ENCODE measurements at regions not wholly inside any gene's neighbourhood (a gene's known extent, or its start where the extent isn't known, plus 50 kb on each side); places are given as distances from the start of the nearest gene placed in this dataset.
A peak's percentile ranks its signal among the peaks of the same experiment; 100 is the strongest.

DNA sequence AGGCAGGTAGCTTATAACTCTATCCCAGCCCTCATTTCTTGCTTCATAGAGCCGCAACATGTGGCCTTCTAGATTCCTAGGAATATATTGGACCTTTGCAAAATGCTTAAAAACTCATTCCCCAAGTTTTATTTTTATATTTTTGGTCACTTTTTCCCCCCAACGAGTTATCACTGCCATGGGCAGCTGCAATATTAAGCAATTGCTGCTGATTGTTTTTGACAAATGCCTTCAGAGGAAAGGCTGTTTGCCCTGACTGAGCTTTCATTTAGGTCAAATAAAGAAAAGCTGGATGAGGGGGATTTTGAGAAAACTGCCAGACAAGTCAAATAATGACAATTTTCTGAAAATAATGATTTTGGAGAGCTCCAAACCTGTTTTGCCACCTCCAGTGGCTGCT is 976.9 kb upstream of the MBL2 start:
- Histone ChIP-seq H3K4me3 (no peak overlapping the region), H3K4me1 (replicated peaks in 1 of 2) (no peaks in the 10 kb centered on the region), H3K27ac (no peak overlapping the region)
- in situ Hi-C loops (cut with MboI; ENCODE audit: low pct_unique_long_range_greater_than_20kb in 2 of 9, low sequenced_read_pairs in 9 of 9, unreplicated experiment in 9 of 9): no loop called here
- ATAC-seq (replicated peaks in 6 of 8): no peak
- WGBS, 10 experiments: 0 to 100% (median 82%) methylated on average over 1 to 2 of the region's 2 CpGs; no CpG with 5 or more reads in 1 of the 10 experiments

GRCh38 chr10:53748319-53748718 is 975.7 kb upstream of the MBL2 start:
- WGBS, 10 experiments: 0 to 100% (median 87%) methylated on average over 1 of the region's 1 CpG
- H3K4me1 ChIP-seq (replicated peaks in 1 of 2): no peaks in the 10 kb centered on the region
- H3K4me3 ChIP-seq: no peak overlapping the region
- no peak for ATAC-seq (replicated peaks in 6 of 8)
- no peak overlapping the region for H3K27ac ChIP-seq
- in situ Hi-C loops (cut with MboI; ENCODE audit: low pct_unique_long_range_greater_than_20kb in 2 of 9, low sequenced_read_pairs in 9 of 9, unreplicated experiment in 9 of 9): no loop called here

DNA sequence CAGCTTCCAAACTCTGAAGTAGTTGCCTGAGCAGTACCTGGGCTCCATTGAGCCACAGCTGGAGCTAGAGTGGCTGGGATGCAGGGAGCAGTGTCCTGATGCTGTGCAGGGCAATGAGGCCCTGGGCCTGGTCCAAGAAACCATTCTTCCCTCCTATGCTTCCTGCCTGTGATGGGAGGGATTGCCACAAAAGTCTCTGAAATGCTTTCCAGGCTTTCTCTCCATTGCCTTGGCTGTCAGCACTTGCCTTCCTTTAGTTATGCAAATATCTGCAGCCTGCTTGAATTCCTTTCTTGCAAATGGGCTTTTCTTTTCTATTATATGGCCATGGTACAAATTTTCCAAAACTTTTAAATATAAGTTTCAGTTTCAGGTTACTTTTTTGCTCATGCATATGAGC is 972.2 kb upstream of the MBL2 start:
- H3K4me3 ChIP-seq: no peak overlapping the region
- H3K27ac ChIP-seq: no peak overlapping the region
- H3K4me1 ChIP-seq (replicated peaks in 1 of 2): no peaks in the 10 kb centered on the region
- in situ Hi-C loops (cut with MboI; ENCODE audit: low pct_unique_long_range_greater_than_20kb in 2 of 9, low sequenced_read_pairs in 9 of 9, unreplicated experiment in 9 of 9): no loop called here
- ATAC-seq (replicated peaks in 6 of 8): peak in 2 of 8 experiments; percentile 63 to 69

DNA sequence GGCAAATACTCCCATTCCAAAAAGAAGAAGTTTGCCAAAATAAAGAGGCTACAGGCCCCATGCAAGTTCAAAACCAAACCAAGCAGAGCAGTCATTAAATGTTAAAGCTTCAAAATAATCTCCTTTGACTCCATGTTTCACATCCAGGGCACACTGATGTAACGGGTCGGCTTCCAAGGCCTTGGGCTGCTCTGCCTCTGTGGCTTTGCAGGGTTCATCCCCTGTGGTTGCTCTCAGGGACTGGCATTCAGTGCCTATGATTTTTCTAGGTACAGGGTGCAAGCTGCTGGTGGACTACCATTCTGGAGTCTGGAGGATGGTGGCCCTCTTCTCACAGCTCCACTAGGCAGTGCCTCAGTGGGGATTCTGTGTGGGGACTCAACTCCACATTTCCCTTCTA is 971.6 kb upstream of the MBL2 start:
- H3K4me1 ChIP-seq (replicated peaks in 1 of 2): no peaks in the 10 kb centered on the region
- in situ Hi-C loops (cut with MboI; ENCODE audit: low pct_unique_long_range_greater_than_20kb in 2 of 9, low sequenced_read_pairs in 9 of 9, unreplicated experiment in 9 of 9): no loop called here
- WGBS, 10 experiments: 30 to 100% (median 76%) methylated on average over 2 of the region's 2 CpGs; no CpG with 5 or more reads in 6 of the 10 experiments
- H3K4me3 ChIP-seq: no peak overlapping the region
- ATAC-seq (replicated peaks in 6 of 8): no peak
- no peak overlapping the region for H3K27ac ChIP-seq

GRCh38 chr10:53737132-53737531 is 964.5 kb upstream of the MBL2 start:
- no peak overlapping the region for H3K4me3 ChIP-seq
- in situ Hi-C loops (cut with MboI; ENCODE audit: low pct_unique_long_range_greater_than_20kb in 2 of 9, low sequenced_read_pairs in 9 of 9, unreplicated experiment in 9 of 9): no loop called here
- H3K4me1 ChIP-seq (replicated peaks in 1 of 2): no peaks in the 10 kb centered on the region
- no peak for ATAC-seq (replicated peaks in 6 of 8)
- H3K27ac ChIP-seq: no peak overlapping the region

DNA sequence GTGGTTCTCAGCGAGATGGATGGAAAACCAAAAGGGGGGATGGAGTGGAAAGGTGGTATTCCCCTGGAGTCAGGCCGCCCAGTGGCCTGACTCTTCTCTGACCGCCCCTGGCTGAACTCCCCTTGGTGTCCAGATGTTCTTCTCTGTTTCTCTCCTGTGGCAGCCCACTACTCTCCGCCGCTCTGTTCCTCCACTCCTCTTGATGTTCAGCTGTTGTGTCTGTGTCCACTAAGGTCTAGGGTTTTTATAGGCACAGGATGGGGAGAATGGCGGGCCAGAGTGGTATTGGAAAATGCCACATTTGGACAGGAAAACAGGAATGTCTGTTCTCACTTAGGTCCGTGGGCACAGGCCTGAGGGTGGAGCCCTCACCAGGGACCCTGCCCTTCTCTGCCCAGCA is 954.3 kb upstream of the MBL2 start:
- in situ Hi-C loops (cut with MboI; ENCODE audit: low pct_unique_long_range_greater_than_20kb in 2 of 9, low sequenced_read_pairs in 9 of 9, unreplicated experiment in 9 of 9): no loop called here
- 0 to 100% (median 91%) methylated on average over 1 to 5 of the region's 7 CpGs; no CpG with 5 or more reads in 4 of the 10 experiments for WGBS, 10 experiments

DNA sequence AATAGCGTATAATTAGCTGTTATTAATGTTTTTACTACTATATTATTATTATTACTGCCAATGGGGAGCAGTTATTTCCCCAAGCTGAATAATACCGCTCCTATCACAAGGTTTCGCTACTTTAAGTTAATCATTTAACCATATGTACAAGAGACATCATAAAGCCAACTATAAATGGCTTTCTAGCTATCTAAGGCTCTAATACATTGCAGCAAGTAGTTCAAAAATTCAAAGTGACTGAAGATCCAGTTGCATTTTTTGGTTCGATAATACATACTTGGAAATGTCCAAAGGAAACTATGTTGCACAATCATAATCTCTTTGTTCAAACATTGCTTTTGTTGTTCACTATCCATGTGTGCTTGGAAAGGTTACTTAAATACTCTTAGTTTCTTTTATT is 952.0 kb upstream of the MBL2 start:
- 21 to 97% (median 89%) methylated on average over 3 to 4 of the region's 4 CpGs for WGBS, 10 experiments
- Histone ChIP-seq H3K27ac (no peak overlapping the region), H3K4me3 (no peak overlapping the region)

More for the DNA sequence above, 954.3 kb upstream of the MBL2 start:
- no peak overlapping the region for H3K27ac ChIP-seq
- no peak overlapping the region for H3K4me3 ChIP-seq
- ATAC-seq (replicated peaks in 6 of 8): no peak
- H3K4me1 ChIP-seq (replicated peaks in 1 of 2): no peaks in the 10 kb centered on the region

DNA sequence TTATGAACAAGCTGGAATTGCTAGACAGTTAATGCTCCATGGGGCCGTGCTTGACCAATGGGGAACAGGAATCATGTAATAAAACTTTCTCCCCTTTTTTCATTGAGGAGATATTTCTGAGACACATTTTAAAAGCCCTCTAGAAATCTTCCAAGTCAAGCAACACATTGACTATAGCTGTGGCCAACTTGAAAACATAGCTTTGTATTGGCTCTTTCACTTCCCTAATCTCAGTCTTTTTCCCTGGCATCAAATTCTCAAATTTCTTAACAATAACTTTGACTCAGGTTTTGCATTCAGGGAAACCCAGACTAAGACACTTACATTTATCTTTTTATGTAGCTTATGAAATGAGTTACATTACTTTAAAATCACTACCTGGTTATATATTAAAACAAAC is 947.1 kb upstream of the MBL2 start:
- in situ Hi-C loops (cut with MboI; ENCODE audit: low pct_unique_long_range_greater_than_20kb in 2 of 9, low sequenced_read_pairs in 9 of 9, unreplicated experiment in 9 of 9): no loop called here
- no peaks in the 10 kb centered on the region for H3K4me1 ChIP-seq (replicated peaks in 1 of 2)
- no peak for ATAC-seq (replicated peaks in 6 of 8)
- no peak overlapping the region for H3K27ac ChIP-seq
- no peak overlapping the region for H3K4me3 ChIP-seq
- 20 to 90% (median 33%) methylated on average over 1 of the region's 1 CpG; no CpG with 5 or more reads in 7 of the 10 experiments for WGBS, 10 experiments

More for the DNA sequence above, 952.0 kb upstream of the MBL2 start:
- in situ Hi-C loops (cut with MboI; ENCODE audit: low pct_unique_long_range_greater_than_20kb in 2 of 9, low sequenced_read_pairs in 9 of 9, unreplicated experiment in 9 of 9): no loop called here
- ATAC-seq (replicated peaks in 6 of 8): no peak
- H3K4me1 ChIP-seq (replicated peaks in 1 of 2): no peaks in the 10 kb centered on the region

- in situ Hi-C loops (cut with MboI; ENCODE audit: low pct_unique_long_range_greater_than_20kb in 2 of 9, low sequenced_read_pairs in 9 of 9, unreplicated experiment in 9 of 9): no loop called here
- 11 to 100% (median 62%) methylated on average over 1 to 3 of the region's 3 CpGs; no CpG with 5 or more reads in 4 of the 10 experiments for WGBS, 10 experiments
- peak in 2 of 8 experiments; percentile 41 to 44 for ATAC-seq (replicated peaks in 6 of 8)
- no peaks in the 10 kb centered on the region for H3K4me1 ChIP-seq (replicated peaks in 1 of 2)
- H3K27ac ChIP-seq: no peak overlapping the region
- H3K4me3 ChIP-seq: no peak overlapping the region
Measured at GRCh38 chr10:53716156-53716555, 943.6 kb upstream of the MBL2 start.

- H3K27ac ChIP-seq: no peak overlapping the region
- ATAC-seq (replicated peaks in 6 of 8): peak in 3 of 8 experiments; percentile 76 to 93 (median 84)
- in situ Hi-C loops (cut with MboI; ENCODE audit: low pct_unique_long_range_greater_than_20kb in 2 of 9, low sequenced_read_pairs in 9 of 9, unreplicated experiment in 9 of 9): no loop called here
- peaks cover 0 to 2% of the 10 kb centered on the region in 2 donors for H3K4me1 ChIP-seq (replicated peaks in 1 of 2)
- H3K4me3 ChIP-seq: no peak overlapping the region
Measured at GRCh38 chr10:53713431-53713830, 940.8 kb upstream of the MBL2 start.

DNA sequence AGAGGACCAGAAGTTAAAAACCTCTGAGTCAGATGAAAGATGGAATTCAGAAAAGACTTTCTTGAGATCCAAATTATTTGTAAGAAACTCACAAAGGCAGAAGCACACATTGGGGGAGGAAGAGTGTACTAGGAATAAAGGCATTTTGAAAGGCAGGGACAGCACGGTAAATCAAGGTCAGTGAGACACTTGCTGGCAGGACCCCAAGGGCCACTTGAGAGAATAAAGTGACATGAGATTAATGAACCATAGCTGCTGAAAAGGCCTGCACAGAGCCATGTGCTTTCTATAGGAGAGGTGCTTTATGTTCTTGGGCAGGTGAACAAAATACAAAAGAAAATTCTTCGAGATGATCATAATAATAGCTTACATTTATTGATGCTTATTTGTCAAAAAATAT is 929.9 kb upstream of the MBL2 start:
- peaks cover 8 to 18% of the 10 kb centered on the region in 2 donors for H3K4me1 ChIP-seq (replicated peaks in 1 of 2)
- in situ Hi-C loops (cut with MboI; ENCODE audit: low pct_unique_long_range_greater_than_20kb in 2 of 9, low sequenced_read_pairs in 9 of 9, unreplicated experiment in 9 of 9): no loop called here
- 0 to 100% (median 38%) methylated on average over 1 to 2 of the region's 2 CpGs; no CpG with 5 or more reads in 2 of the 10 experiments for WGBS, 10 experiments

DNA sequence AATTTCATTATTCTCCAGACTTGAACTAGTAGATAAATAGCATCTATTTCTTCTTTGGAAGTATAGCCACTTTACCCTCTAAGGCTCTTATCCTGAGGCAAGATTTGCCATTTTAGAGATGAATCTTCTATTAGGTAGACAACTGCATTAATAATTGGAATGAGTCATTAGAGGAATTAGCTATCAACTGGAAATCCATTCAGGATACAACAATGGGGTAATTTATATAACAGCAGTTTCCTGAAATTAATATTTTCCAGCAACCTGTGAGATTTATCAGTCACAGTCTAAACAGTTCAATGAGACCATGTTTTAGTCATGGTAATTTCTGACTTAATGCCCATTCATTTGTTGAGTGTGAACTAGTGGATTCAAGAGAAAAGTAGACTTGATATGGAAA is 928.6 kb upstream of the MBL2 start:
- ATAC-seq (replicated peaks in 6 of 8): peak in 3 of 8 experiments; percentile 43 to 63 (median 58)
- Histone ChIP-seq H3K4me1 (replicated peaks in 1 of 2) (peaks cover 8 to 18% of the 10 kb centered on the region in 2 donors), H3K4me3 (no peak overlapping the region), H3K27ac (no peak overlapping the region)
- in situ Hi-C loops (cut with MboI; ENCODE audit: low pct_unique_long_range_greater_than_20kb in 2 of 9, low sequenced_read_pairs in 9 of 9, unreplicated experiment in 9 of 9): no loop called here

More for the DNA sequence above, 929.9 kb upstream of the MBL2 start:
- Histone ChIP-seq H3K27ac (no peak overlapping the region), H3K4me3 (no peak overlapping the region)
- ATAC-seq (replicated peaks in 6 of 8): no peak

GRCh38 chr10:53700278-53700677 is 927.7 kb upstream of the MBL2 start:
- in situ Hi-C loops (cut with MboI; ENCODE audit: low pct_unique_long_range_greater_than_20kb in 2 of 9, low sequenced_read_pairs in 9 of 9, unreplicated experiment in 9 of 9): no loop called here
- 20 to 80% (median 38%) methylated on average over 1 to 6 of the region's 6 CpGs for WGBS, 10 experiments
- H3K27ac ChIP-seq: no peak overlapping the region

GRCh38 chr10:53699684-53700083 is 927.1 kb upstream of the MBL2 start:
- 0 to 100% (median 89%) methylated on average over 1 to 3 of the region's 3 CpGs for WGBS, 10 experiments
- peaks cover 8 to 18% of the 10 kb centered on the region in 2 donors for H3K4me1 ChIP-seq (replicated peaks in 1 of 2)
- H3K27ac ChIP-seq: no peak overlapping the region
- peak in 1 of 8 experiments; percentile 1 for ATAC-seq (replicated peaks in 6 of 8)
- H3K4me3 ChIP-seq: no peak overlapping the region
- in situ Hi-C loops (cut with MboI; ENCODE audit: low pct_unique_long_range_greater_than_20kb in 2 of 9, low sequenced_read_pairs in 9 of 9, unreplicated experiment in 9 of 9): no loop called here

More at GRCh38 chr10:53700278-53700677, 927.7 kb upstream of the MBL2 start:
- Histone ChIP-seq H3K4me3 (no peak overlapping the region), H3K4me1 (replicated peaks in 1 of 2) (peaks cover 8 to 18% of the 10 kb centered on the region in 2 donors)
- peak in 5 of 8 experiments; percentile 44 to 88 (median 67) for ATAC-seq (replicated peaks in 6 of 8)
